ENCODE measurements at regions not wholly inside any gene's neighbourhood (a gene's known extent, or its start where the extent isn't known, plus 50 kb on each side); places are given as distances from the start of the nearest gene placed in this dataset.

DNA sequence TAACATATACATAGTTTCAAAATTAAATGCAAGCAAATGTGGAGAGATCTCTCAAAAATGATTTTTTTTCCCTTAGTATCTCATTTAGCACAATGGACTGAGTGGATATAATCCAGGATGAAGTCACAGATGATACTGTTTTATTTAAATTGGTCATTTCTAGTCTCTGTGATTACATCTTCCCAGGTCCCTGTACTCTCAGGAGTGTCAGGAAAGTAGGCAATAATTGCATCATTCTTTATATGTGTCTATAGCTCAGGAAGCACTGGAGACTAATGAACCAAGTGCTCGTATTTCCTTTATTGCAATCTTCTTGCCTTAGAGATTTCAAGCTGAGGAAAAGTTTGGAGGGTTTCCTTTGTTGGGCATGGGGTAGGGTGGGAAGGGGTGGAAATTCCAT, 309.4 kb upstream of the THRB start:
- Histone ChIP-seq H2AFZ (ENCODE audit: low read length) (no peak overlapping the region), H4K20me1 (ENCODE audit: insufficient read depth, low read length) (no peaks in the 10 kb centered on the region), H3K36me3 (ENCODE audit: insufficient read depth, low read length) (no peaks in the 10 kb centered on the region), H3K27ac (ENCODE audit: low read depth, low read length, poor library complexity, severe bottlenecking) (no peak overlapping the region), H3K9me2 (ENCODE audit: insufficient read depth, low read length) (no peaks in the 10 kb centered on the region), H3K79me2 (ENCODE audit: insufficient read depth, low read depth, low read length) (no peaks in the 10 kb centered on the region), H3K4me1 (ENCODE audit: insufficient read depth, low read length, poor library complexity, severe bottlenecking) (no peaks in the 10 kb centered on the region), H3K4me2 (ENCODE audit: low read length) (no peak overlapping the region), H3K9me3 (ENCODE audit: low read length) (no peaks in the 10 kb centered on the region), H3K4me3 (ENCODE audit: low read depth, low read length, poor library complexity, severe bottlenecking) (no peak overlapping the region)
- no peak for DNase-seq (ENCODE audit: low spot score)
- no peak for TF ChIP-seq EZH2phosphoT487 (IDR thresholded peaks at IDR 0.05; ENCODE audit: borderline replicate concordance, low read depth, low read length)
- TF ChIP-seq, protein P1, sequence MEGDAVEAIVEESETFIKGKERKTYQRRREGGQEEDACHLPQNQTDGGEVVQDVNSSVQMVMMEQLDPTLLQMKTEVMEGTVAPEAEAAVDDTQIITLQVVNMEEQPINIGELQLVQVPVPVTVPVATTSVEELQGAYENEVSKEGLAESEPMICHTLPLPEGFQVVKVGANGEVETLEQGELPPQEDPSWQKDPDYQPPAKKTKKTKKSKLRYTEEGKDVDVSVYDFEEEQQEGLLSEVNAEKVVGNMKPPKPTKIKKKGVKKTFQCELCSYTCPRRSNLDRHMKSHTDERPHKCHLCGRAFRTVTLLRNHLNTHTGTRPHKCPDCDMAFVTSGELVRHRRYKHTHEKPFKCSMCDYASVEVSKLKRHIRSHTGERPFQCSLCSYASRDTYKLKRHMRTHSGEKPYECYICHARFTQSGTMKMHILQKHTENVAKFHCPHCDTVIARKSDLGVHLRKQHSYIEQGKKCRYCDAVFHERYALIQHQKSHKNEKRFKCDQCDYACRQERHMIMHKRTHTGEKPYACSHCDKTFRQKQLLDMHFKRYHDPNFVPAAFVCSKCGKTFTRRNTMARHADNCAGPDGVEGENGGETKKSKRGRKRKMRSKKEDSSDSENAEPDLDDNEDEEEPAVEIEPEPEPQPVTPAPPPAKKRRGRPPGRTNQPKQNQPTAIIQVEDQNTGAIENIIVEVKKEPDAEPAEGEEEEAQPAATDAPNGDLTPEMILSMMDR (conservative IDR thresholded peaks at IDR 0.05; ENCODE audit: low read length), result no peak
- no TSS peak for BruUV-seq (replicated peaks)
- intact Hi-C loops (cut with micrococcal nuclease; ENCODE audit: unreplicated experiment), result no loop called here
- ChIA-PET CTCF (ENCODE audit: unreplicated experiment) (no interaction called here), POLR2A (no interaction called here)

DNA sequence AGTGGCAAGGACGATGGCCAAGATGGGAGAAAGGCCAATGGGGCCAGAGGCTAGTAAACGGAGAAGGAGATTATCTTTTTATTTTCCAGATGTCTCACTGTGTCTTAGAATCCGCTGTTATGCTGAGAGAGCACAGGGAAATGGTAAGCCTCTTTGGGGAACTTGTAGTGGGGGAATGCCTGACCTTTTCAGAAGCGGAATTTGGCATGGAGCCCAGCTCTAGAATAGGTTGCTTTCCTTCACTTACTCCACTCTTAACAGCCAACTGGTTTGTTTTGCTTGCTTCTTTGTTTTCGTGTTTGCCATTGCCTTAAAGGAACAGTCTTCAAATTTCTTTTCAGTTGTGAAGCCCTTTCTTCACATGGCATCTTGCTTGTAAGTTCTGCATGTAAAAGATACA, 316.2 kb upstream of the THRB start:
- CTCF ChIA-PET (ENCODE audit: unreplicated experiment), result no interaction called here
- intact Hi-C loops (cut with micrococcal nuclease; ENCODE audit: unreplicated experiment), result no loop called here
- TF ChIP-seq, protein P1 (conservative IDR thresholded peaks at IDR 0.05; ENCODE audit: low read length), result no peak
- TF ChIP-seq EZH2phosphoT487 (IDR thresholded peaks at IDR 0.05; ENCODE audit: borderline replicate concordance, low read depth, low read length), result no peak

DNA sequence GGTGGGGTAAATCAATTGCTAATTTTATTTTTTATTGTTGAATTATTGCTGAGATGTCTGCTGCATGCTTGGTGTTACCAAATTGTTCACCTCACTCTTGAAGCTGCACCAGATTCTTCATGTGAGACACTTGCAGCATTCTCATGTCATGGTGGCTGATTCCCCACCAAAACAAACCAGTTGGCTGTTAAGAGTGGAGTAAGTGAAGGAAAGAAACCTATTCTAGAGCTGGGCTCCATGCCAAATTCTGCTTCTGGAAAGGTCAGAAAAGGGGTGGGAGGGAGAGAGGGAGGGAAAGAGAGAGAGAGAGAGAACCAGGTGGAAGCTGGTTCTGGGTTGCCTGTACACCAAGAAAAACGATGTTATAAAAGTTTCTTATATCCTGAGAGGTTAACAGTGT, 317.5 kb upstream of the THRB start:
- no peaks in the 10 kb centered on the region for H3K36me3 ChIP-seq (ENCODE audit: insufficient read depth, low read length)
- H3K4me1 ChIP-seq (ENCODE audit: insufficient read depth, low read length, poor library complexity, severe bottlenecking), result no peaks in the 10 kb centered on the region
- no peaks in the 10 kb centered on the region for H3K9me2 ChIP-seq (ENCODE audit: insufficient read depth, low read length)
- no TSS peak for BruUV-seq (replicated peaks)
- H2AFZ ChIP-seq (ENCODE audit: low read length), result no peak overlapping the region
- no peaks in the 10 kb centered on the region for H3K9me3 ChIP-seq (ENCODE audit: low read length)
- ChIA-PET CTCF (ENCODE audit: unreplicated experiment) (no interaction called here), POLR2A (interaction anchor here (0.6 to 0.7 kb wide), 2 partner anchors 9 to 1971 kb away, joined by 3 to 4 read pairs; no protein-coding TSS in a partner anchor)
- H3K27ac ChIP-seq (ENCODE audit: low read depth, low read length, poor library complexity, severe bottlenecking), result no peak overlapping the region
- no peaks in the 10 kb centered on the region for H3K79me2 ChIP-seq (ENCODE audit: insufficient read depth, low read depth, low read length)
- no peak overlapping the region for H3K4me3 ChIP-seq (ENCODE audit: low read depth, low read length, poor library complexity, severe bottlenecking)
- no peak for DNase-seq (ENCODE audit: low spot score)
- H3K4me2 ChIP-seq (ENCODE audit: low read length), result no peak overlapping the region
- no peaks in the 10 kb centered on the region for H4K20me1 ChIP-seq (ENCODE audit: insufficient read depth, low read length)
- intact Hi-C loops (cut with micrococcal nuclease; ENCODE audit: unreplicated experiment), result no loop called here
- no peak for TF ChIP-seq EZH2phosphoT487 (IDR thresholded peaks at IDR 0.05; ENCODE audit: borderline replicate concordance, low read depth, low read length)
- TF ChIP-seq, protein P1 (conservative IDR thresholded peaks at IDR 0.05; ENCODE audit: low read length), result no peak

More for the DNA sequence above, 316.2 kb upstream of the THRB start:
- POLR2A ChIA-PET, result no interaction called here
- no peaks in the 10 kb centered on the region for H4K20me1 ChIP-seq (ENCODE audit: insufficient read depth, low read length)
- H3K79me2 ChIP-seq (ENCODE audit: insufficient read depth, low read depth, low read length), result no peaks in the 10 kb centered on the region
- no peaks in the 10 kb centered on the region for H3K9me2 ChIP-seq (ENCODE audit: insufficient read depth, low read length)
- H3K4me3 ChIP-seq (ENCODE audit: low read depth, low read length, poor library complexity, severe bottlenecking), result no peak overlapping the region
- H3K9me3 ChIP-seq (ENCODE audit: low read length), result no peaks in the 10 kb centered on the region
- H3K4me1 ChIP-seq (ENCODE audit: insufficient read depth, low read length, poor library complexity, severe bottlenecking), result no peaks in the 10 kb centered on the region
- no TSS peak for BruUV-seq (replicated peaks)
- DNase-seq (ENCODE audit: low spot score), result no peak
- H3K27ac ChIP-seq (ENCODE audit: low read depth, low read length, poor library complexity, severe bottlenecking), result no peak overlapping the region
- no peak overlapping the region for H2AFZ ChIP-seq (ENCODE audit: low read length)
- H3K36me3 ChIP-seq (ENCODE audit: insufficient read depth, low read length), result no peaks in the 10 kb centered on the region
- H3K4me2 ChIP-seq (ENCODE audit: low read length), result no peak overlapping the region

All from OCI-LY7 (cell line).